HG03439 (cell line): ENCODE measurements at regions not wholly inside any gene's neighbourhood (a gene's known extent, or its start where the extent isn't known, plus 50 kb on each side); places are given as distances from the start of the nearest gene placed in this dataset.

Experiments used
- ATAC-seq: cut with Tn5 transposase; IDR thresholded peaks from one replicate; pipeline ENCODE4 v1.9.1; 2021; ENCODE audit warnings: mild to moderate bottlenecking, moderate library complexity; ENCODE audit not compliant: unreplicated experiment

GRCh38 chr1:83104558-83104957 lies 894.4 kb downstream of the TTLL7 start:
- no peak for ATAC-seq

- ATAC-seq: no peak
Measured at GRCh38 chr1:83103341-83103740, 895.6 kb downstream of the TTLL7 start.

DNA sequence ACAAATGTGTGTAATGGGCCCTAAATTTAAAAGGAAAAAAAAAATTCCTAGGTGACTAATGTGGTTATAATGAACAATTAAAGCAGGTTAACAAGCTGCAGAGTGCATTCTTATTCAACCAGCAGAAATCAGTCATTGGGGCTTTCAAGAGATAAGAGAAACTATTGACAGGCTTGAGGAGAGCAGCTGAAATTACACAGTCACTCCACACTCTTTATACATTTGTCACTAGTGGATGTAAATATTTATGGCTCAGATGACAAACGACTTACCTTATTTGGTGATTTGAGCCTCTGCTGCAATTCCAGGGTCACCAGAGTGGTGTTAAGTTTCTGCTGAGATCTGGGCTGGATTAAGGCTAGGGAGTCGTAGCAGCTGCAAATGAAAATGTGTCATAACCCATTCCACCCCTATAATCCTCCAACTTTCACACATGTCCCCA lies 896.3 kb downstream of the TTLL7 start:
- ATAC-seq: no peak

DNA sequence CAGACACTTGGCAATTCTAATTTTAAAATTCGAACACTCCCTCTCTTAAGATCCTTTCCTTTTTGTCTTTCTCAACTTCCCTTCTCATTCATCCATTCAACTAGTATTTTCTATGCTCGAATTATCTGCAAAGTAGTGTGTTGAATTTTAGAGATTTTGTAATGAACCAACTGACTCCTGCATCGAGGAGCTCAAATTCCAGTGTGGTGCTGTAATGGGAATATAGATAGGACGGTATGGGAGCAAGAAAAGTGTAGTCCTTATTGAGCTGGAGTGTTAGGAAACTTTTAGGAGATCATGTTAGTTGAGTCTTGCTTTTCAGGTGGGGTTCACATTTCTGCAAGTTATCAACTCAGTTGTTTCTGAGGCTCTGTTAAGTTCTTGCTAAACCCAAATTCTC lies 897.5 kb downstream of the TTLL7 start:
- no peak for ATAC-seq

DNA sequence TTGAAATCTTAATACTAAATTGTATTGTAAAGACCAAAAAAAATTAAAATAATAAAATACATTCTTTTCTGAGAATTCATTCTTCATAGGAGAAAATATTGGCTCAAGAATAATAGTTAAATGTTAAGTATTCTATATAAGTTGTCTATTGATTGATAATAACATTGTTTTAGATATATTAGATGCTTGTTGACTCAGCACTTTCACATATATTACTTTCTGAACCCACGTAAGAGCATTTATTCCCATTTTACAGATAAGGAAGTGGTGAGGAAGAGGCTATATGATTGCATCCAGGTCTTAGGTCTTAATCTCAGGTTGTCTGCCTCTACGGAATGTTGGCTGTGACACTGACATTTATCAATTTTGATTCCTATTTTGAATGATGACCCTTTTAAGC lies 898.8 kb downstream of the TTLL7 start:
- ATAC-seq: no peak

DNA sequence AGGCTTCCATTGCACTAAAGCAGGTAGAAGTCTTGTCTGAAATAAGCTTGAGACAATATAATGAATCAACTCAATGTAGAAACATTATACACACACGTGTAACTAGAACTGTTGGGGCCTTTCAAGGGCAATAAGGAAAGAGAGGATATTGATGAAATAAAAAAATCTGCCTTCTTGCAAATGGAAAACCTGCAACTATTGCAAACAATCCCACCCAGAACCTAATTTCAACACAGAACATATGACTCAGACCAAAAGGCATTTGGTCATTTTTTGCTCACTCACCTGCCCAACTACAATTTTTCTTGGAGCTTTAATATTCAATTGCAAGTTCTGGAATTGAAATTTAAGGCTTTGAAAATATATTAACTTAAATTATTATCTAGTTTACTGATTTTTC lies 900.1 kb downstream of the TTLL7 start:
- ATAC-seq: no peak

GRCh38 chr1:83098131-83098530 lies 900.8 kb downstream of the TTLL7 start:
- ATAC-seq: no peak

DNA sequence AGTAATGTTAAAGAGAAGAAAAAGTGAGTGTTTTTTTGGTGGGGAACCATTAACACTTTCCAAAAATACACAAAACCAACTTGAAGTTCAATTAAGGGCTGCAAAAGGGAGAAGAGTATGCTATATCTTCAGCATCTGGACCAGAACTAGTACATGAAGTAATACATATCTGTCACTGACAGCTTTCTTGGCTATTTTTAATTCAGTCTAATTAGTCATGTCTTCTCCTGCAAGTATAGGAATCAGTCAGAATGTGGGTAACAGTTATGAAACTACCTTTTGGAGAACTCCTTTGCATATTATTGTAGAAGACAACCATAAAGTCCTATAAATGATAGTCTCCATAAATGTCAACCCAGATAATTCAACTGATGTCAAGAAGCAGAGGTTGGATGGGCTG lies 901.2 kb downstream of the TTLL7 start:
- ATAC-seq: no peak

DNA sequence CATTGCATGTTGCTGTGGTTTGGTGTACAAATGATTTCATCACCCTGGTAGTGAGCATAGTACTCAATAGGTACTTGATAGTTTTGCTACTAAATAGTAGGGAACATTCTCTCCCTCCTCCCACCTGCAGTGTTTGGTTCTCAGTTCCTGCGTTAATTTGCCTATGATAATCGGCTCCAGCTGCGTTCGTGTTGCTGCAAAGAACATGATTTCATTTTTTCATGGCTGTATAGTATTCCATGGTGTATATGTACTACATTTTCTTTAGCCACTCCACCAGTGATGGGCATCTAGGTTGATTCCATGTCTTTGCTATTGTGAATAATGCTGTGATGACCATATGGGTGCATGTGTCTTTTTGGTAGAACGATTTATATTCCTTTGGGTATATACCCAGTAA lies 903.4 kb downstream of the TTLL7 start:
- no peak for ATAC-seq

DNA sequence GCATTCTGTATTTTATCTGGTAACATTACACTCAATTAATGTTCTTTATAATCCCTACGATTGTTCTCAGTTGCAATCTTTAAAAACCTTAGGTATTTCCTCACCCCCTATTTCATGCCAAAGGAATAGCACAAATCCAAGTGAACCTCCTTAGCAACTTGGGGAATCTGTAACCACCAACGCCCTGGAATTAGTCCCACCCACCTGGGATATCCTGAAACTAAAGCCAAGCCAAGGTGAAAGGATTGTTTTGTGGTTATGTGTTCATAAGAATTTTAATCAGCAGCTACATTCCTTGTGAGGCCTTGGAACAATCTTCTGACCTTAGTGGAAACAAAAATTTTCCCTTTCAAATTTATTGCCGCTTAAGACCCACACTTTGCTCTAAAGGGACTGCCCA lies 908.7 kb downstream of the TTLL7 start:
- ATAC-seq: no peak

DNA sequence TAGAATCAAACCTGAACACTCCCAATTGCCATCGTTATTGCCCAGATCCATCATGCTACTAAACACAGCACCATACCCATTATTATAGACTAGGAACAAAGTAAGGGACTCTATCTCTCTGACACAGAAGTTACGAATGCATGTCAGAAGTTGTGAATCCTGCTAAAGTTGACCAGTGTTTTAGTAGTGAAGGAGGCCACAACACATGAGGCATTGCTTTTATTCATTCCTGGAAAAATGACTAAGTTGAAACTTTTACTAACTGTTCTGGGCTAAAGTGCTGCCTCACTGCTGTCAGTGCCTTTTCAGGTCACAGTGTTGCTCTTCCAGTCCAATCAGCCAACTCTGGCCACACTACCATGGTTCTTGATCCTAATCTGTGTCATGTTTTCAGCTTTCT lies 911.1 kb downstream of the TTLL7 start:
- ATAC-seq: no peak

DNA sequence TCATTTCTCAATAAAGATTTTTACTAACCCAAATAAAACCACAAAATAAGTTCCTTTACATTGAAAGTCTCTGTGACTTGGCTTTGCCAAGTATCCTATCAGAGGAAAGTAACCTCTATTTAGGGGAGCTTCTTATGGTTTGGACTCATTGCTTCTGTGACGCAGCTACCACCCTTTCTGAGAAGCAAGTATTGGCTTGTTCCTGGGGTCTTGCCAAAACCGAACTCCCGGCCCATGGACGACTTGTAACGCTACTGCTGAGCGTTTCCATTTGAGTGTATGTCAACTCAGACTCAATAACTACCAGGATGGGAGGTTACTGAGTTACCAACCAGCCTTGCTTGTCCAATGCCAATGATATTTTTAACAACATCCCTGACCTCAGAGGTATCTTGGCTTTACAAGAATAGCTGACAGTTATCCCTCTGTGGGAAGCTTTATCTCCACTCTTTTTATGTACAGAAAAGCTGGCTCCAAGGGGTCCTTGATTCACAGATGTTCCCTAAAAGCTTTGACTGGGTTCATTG lies 911.9 kb downstream of the TTLL7 start:
- no peak for ATAC-seq

GRCh38 chr1:83086346-83086745 lies 912.6 kb downstream of the TTLL7 start:
- ATAC-seq: no peak

GRCh38 chr1:83083589-83084224 lies 915.2 kb downstream of the TTLL7 start:
- ATAC-seq: no peak

DNA sequence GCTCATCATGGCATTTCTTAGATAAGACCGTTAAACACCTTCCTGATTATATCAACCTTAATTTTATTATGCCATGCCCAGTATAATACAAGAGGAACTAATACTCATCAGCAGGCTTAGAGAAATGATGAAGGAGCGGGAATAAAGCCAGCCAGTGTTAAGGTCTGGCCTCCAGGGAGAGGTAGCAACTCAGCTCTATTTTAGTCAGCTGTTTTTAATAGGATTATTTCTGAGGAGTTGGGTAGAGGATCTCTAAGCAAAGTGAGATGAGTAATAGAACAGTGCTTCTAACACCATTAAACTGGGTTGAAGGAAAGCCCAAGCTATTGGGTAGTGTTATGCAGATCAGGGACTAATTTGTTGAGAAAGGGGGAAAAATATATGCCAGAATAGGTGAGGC lies 921.5 kb downstream of the TTLL7 start:
- ATAC-seq: no peak

DNA sequence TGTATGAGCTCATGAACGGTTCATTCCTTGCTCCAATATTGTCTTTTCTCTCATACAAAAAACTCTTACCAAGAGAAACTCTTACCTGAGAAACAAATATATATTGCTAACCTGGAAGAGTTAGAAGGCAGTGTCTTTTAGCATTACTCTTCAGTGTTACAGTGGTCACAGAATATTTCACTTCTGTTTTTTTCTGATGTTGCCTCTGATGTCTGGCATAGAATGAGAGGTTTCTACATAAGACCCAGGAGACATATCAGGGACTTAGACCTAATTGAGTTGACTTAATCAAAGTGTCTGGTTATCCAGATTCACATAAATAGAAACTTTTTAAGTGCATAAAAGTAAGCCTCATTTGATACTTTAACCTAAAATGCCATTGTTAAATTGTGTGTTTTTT lies 923.8 kb downstream of the TTLL7 start:
- ATAC-seq: no peak

GRCh38 chr1:83067954-83068353 lies 931.0 kb downstream of the TTLL7 start:
- ATAC-seq: no peak

GRCh38 chr1:83065952-83066727 lies 932.8 kb downstream of the TTLL7 start:
- ATAC-seq: no peak

- no peak for ATAC-seq
Measured at GRCh38 chr1:83064589-83065242, 934.2 kb downstream of the TTLL7 start.

- ATAC-seq: no peak
Measured at GRCh38 chr1:83060651-83061390, 938.1 kb downstream of the TTLL7 start.

GRCh38 chr1:83060221-83060620 lies 938.7 kb downstream of the TTLL7 start:
- no peak for ATAC-seq
